ENCODE measurements at regions not wholly inside any gene's neighbourhood (a gene's known extent, or its start where the extent isn't known, plus 50 kb on each side); places are given as distances from the start of the nearest gene placed in this dataset.
"Not testable (repeated sequence)": the region's sequence is repeated elsewhere in the genome, so short reads cannot be mapped to it uniquely, and the experiment has no call there.

GRCh38 chr3:55156851-55157650, 229.2 kb upstream of the LRTM1 start:
- DNase-seq (ENCODE audit: low spot score) = no peak

- no peak for DNase-seq (ENCODE audit: low spot score)
Observed at GRCh38 chr3:55147856-55148720, 220.2 kb upstream of the LRTM1 start.

- no peak for DNase-seq (ENCODE audit: low spot score)
Observed at GRCh38 chr3:55147406-55147805, 219.5 kb upstream of the LRTM1 start.

GRCh38 chr3:55146216-55146615, 218.4 kb upstream of the LRTM1 start:
- DNase-seq (ENCODE audit: low spot score) = no peak

GRCh38 chr3:55144015-55144673, 216.3 kb upstream of the LRTM1 start:
- no peak for DNase-seq (ENCODE audit: low spot score)

- no peak for DNase-seq (ENCODE audit: low spot score)
Observed at GRCh38 chr3:55143336-55143735, 215.5 kb upstream of the LRTM1 start.

- DNase-seq (ENCODE audit: low spot score) = not testable (repeated sequence)
Observed at GRCh38 chr3:55136291-55136690, 208.4 kb upstream of the LRTM1 start.

- DNase-seq (ENCODE audit: low spot score) = no peak
Observed at GRCh38 chr3:55128225-55128823, 200.5 kb upstream of the LRTM1 start.

- no peak for DNase-seq (ENCODE audit: low spot score)
Observed at GRCh38 chr3:55127565-55127964, 199.7 kb upstream of the LRTM1 start.

GRCh38 chr3:55124371-55124770, 196.5 kb upstream of the LRTM1 start:
- DNase-seq (ENCODE audit: low spot score) = no peak

Data from COLO829 (cell line).